ENCODE measurements at regions not wholly inside any gene's neighbourhood (a gene's known extent, or its start where the extent isn't known, plus 50 kb on each side); places are given as distances from the start of the nearest gene placed in this dataset.
"Not testable (repeated sequence)": the region's sequence is repeated elsewhere in the genome, so short reads cannot be mapped to it uniquely, and the experiment has no call there.

- no peak for TF ChIP-seq CTCF (IDR thresholded peaks at IDR 0.05; ENCODE audit: control insufficient read depth, extremely low read depth, insufficient read depth)
- no peak for DNase-seq (ENCODE audit: low read depth)
- no peak overlapping the region for H3K4me3 ChIP-seq (ENCODE audit: low read depth, low read length)
Observed at GRCh38 chr3:154926721-154927120, 153.4 kb upstream of the MME start.

GRCh38 chr3:154921351-154921750, 158.8 kb upstream of the MME start:
- no peak overlapping the region for H3K4me3 ChIP-seq (ENCODE audit: low read depth, low read length)
- no peak for DNase-seq (ENCODE audit: low read depth)
- no peak for TF ChIP-seq CTCF (IDR thresholded peaks at IDR 0.05; ENCODE audit: control insufficient read depth, extremely low read depth, insufficient read depth)

DNA sequence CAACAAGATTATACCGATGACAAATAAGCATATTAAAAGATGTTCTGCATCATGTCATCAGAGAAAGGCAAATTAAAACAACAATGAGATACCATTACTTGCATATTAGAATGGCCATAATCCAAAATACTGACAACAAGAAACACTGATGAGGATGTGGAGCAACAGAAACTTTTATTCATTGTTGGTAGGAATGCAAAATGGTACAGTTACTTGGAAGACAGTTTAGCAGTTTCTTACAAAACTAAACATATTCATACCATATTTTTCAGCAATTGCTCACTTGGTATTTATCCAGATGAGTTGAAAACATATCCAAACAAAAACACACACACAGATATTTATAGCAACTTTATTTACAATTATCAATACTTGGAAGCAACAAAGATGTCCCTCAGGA, 160.9 kb upstream of the MME start:
- no peak for DNase-seq (ENCODE audit: low read depth)
- no peak for TF ChIP-seq CTCF (IDR thresholded peaks at IDR 0.05; ENCODE audit: control insufficient read depth, extremely low read depth, insufficient read depth)
- no peak overlapping the region for H3K4me3 ChIP-seq (ENCODE audit: low read depth, low read length)

DNA sequence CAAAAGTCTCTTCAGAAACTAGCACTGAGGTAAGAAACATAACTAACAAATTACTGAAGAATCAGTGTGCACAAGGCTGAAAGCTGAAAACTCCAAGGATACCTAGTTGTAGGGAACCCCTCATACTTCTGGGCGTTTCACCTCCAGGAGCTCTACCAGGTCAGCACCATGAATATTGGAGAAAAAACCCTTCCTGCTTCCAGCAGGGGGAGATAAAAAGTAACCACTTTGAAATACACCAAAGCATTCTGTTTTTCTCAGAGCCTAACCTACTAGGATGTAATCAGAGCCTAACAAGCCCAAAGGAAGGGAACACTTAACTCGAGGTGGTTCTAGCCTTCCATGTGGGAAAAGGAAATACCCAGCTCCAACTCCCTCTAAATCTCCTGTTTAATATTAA, 175.8 kb upstream of the MME start:
- no peak overlapping the region for H3K4me3 ChIP-seq (ENCODE audit: low read depth, low read length)
- DNase-seq (ENCODE audit: low read depth): no peak
- TF ChIP-seq CTCF (IDR thresholded peaks at IDR 0.05; ENCODE audit: control insufficient read depth, extremely low read depth, insufficient read depth): peak; percentile 31

DNA sequence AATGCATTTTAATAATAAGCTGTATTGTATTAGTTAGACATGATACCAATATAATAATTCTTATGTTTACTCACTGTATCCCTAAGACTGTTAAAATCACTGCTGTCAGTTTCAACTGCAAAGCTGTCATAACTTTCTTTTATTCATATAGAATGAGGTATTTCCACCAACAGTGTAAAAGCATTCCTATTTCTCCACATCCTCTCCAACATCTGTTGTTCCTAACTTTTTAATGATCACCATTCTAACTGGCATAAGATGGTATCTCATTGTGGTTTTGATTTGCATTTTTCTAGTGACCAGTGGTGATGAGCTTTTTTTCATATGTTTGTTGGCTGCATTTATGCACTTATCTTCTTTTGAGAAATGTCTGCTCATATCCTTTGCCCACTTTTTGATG, 177.6 kb upstream of the MME start:
- DNase-seq (ENCODE audit: low read depth); H3K4me3 ChIP-seq (ENCODE audit: low read depth, low read length): not testable (repeated sequence)

- no peak for TF ChIP-seq CTCF (IDR thresholded peaks at IDR 0.05; ENCODE audit: control insufficient read depth, extremely low read depth, insufficient read depth)
- no peak overlapping the region for H3K4me3 ChIP-seq (ENCODE audit: low read depth, low read length)
- no peak for DNase-seq (ENCODE audit: low read depth)
Observed at GRCh38 chr3:154901278-154901677, 178.8 kb upstream of the MME start.

DNA sequence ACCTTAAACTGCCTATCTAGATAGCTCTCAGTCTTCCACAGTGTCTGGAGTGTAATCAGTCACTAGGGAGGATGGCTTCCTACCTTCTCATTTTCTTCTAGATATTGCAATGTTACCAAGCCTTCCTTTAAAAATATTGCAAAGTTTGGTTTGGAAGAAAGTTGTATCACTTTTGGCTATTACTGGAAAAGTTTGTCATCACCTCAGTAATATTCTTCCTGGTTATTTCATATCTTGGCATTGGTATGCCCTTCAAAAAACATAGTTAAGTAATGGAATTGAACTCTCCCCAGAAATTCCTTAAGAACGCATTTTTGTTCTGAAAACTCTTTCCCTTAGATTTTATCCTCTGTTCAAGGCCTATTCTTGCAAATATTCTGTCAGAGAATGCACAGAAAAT, 179.3 kb upstream of the MME start:
- H3K4me3 ChIP-seq (ENCODE audit: low read depth, low read length): no peak overlapping the region
- DNase-seq (ENCODE audit: low read depth): no peak
- no peak for TF ChIP-seq CTCF (IDR thresholded peaks at IDR 0.05; ENCODE audit: control insufficient read depth, extremely low read depth, insufficient read depth)

- H3K4me3 ChIP-seq (ENCODE audit: low read depth, low read length): no peak overlapping the region
- no peak for TF ChIP-seq CTCF (IDR thresholded peaks at IDR 0.05; ENCODE audit: control insufficient read depth, extremely low read depth, insufficient read depth)
- DNase-seq (ENCODE audit: low read depth): peak; percentile 6
Observed at GRCh38 chr3:154898916-154899315, 181.2 kb upstream of the MME start.

All from LNCaP clone FGC (cell line).